Thymus (tissue), 11 donors: ENCODE measurements at regions not wholly inside any gene's neighbourhood (a gene's known extent, or its start where the extent isn't known, plus 50 kb on each side); places are given as distances from the start of the nearest gene placed in this dataset.

Experiments used
- DNase-seq, 9 donors: peaks; one replicate each; pipeline ENCODE4 v3.0.0-alpha.2; 2013; ENCODE audit warnings: low spot score in 9 of 9, low read depth in 6 of 9, missing footprints in 1 of 9
- H3K27ac ChIP-seq, 2 donors: one replicate each; pipeline ENCODE4 v1.5.1; 2013; ENCODE audit warnings: control low read depth in 1 of 2, low read depth in 1 of 2, low read length in 1 of 2, mild to moderate bottlenecking in 1 of 2, moderate library complexity in 1 of 2
- H3K27me3 ChIP-seq, 2 donors: one replicate each; pipeline ENCODE4 v1.5.1; 2013; ENCODE audit warnings: low read length in 1 of 2; ENCODE audit not compliant: control insufficient read depth in 2 of 2, insufficient read depth in 1 of 2
- H3K36me3 ChIP-seq, 2 donors: one replicate each; pipeline ENCODE4 v1.5.1; 2013; ENCODE audit warnings: low read length in 1 of 2, mild to moderate bottlenecking in 1 of 2, moderate library complexity in 1 of 2; ENCODE audit not compliant: control insufficient read depth in 2 of 2, insufficient read depth in 2 of 2
- H3K4me1 ChIP-seq, 2 donors: one replicate each; pipeline ENCODE4 v1.5.1; 2013; ENCODE audit warnings: low read length in 2 of 2; ENCODE audit not compliant: control insufficient read depth in 2 of 2, insufficient read depth in 2 of 2
- H3K4me3 ChIP-seq, 2 donors: one replicate each; pipeline ENCODE4 v1.5.1; 2013; ENCODE audit warnings: low read length in 2 of 2, control low read depth in 1 of 2, mild to moderate bottlenecking in 1 of 2
- H3K9me3 ChIP-seq, 2 donors: one replicate each; pipeline ENCODE4 v1.5.1; 2013; ENCODE audit warnings: low read length in 1 of 2, mild to moderate bottlenecking in 1 of 2; ENCODE audit not compliant: control insufficient read depth in 2 of 2, insufficient read depth in 1 of 2
- WGBS: extraction: QIAGEN DNeasy Blood & Tissue Kit; methylation state at CpG from one replicate; pipeline ENCODE4 v1.1.7; 2013; 5-methylcytosine and 5-hydroxymethylcytosine counted together
- donor health status: healthy.

DNA sequence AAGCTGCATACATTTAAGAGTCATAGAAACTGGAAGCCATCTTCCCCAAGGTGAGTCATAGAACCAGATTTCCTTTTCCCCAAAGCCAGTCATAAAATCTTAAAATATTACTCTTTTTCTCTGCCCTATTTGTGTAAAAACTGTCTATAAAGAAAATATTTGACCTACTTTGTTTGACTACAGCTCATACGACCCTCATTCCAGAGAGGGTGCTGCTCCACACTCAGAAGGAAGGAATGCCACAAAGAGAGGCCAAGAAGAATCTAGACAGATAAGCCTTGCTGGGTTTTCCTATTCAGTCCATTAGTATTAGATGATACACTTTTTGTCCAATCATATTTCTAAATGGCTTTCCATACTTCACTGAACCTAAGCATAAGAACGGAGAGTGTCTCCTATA is 671.6 kb upstream of the SGO1 start:
- Histone ChIP-seq H3K4me1 (no peaks in the 10 kb centered on the region), H3K27me3 (no peaks in the 10 kb centered on the region), H3K9me3 (peaks cover 0 to 7% of the 10 kb centered on the region in 2 donors), H3K36me3 (no peaks in the 10 kb centered on the region), H3K4me3 (no peak overlapping the region), H3K27ac (no peak overlapping the region)
- DNase-seq: no peak
- WGBS: 92% methylated on average over 2 of the region's 2 CpGs

- DNase-seq: no peak
- no peak overlapping the region for H3K4me3 ChIP-seq
Observed at GRCh38 chr3:20853890-20854289, 667.9 kb upstream of the SGO1 start.

GRCh38 chr3:20852712-20853111 is 666.7 kb upstream of the SGO1 start:
- H3K4me1 ChIP-seq: no peaks in the 10 kb centered on the region
- H3K9me3 ChIP-seq: peaks cover 0 to 7% of the 10 kb centered on the region in 2 donors
- no peak overlapping the region for H3K27ac ChIP-seq
- no peak overlapping the region for H3K4me3 ChIP-seq
- no peaks in the 10 kb centered on the region for H3K36me3 ChIP-seq
- WGBS: 94% methylated on average over 2 of the region's 2 CpGs
- no peaks in the 10 kb centered on the region for H3K27me3 ChIP-seq
- DNase-seq: no peak

More at GRCh38 chr3:20853890-20854289, 667.9 kb upstream of the SGO1 start:
- no peaks in the 10 kb centered on the region for H3K36me3 ChIP-seq
- H3K27me3 ChIP-seq: no peaks in the 10 kb centered on the region
- peaks cover 0 to 7% of the 10 kb centered on the region in 2 donors for H3K9me3 ChIP-seq
- no peak overlapping the region for H3K27ac ChIP-seq
- 84% methylated on average over 1 of the region's 1 CpG for WGBS
- H3K4me1 ChIP-seq: no peaks in the 10 kb centered on the region

DNA sequence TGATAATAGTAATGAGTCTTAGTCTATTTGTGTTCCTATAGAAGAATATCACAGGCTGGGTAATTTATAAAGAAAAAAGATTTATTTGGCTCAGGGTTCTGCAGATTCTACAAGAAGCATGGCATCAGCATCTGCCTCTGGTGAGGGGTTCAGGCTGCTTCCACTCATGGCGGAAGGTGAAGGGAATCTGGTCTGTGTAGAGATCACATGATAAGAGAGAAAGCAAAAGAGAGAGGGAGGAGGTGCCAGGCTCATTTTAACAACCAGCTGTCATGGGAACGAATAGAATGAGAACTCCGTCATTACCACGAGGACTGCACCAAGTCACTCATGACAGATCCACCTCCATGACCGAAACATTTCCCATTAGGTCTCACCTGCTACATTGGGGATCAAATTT is 664.0 kb upstream of the SGO1 start:
- Histone ChIP-seq H3K4me1 (no peaks in the 10 kb centered on the region), H3K4me3 (no peak overlapping the region), H3K27ac (no peak overlapping the region), H3K36me3 (no peaks in the 10 kb centered on the region), H3K27me3 (no peaks in the 10 kb centered on the region), H3K9me3 (no peaks in the 10 kb centered on the region)
- 91% methylated on average over 5 of the region's 5 CpGs for WGBS
- DNase-seq: no peak

DNA sequence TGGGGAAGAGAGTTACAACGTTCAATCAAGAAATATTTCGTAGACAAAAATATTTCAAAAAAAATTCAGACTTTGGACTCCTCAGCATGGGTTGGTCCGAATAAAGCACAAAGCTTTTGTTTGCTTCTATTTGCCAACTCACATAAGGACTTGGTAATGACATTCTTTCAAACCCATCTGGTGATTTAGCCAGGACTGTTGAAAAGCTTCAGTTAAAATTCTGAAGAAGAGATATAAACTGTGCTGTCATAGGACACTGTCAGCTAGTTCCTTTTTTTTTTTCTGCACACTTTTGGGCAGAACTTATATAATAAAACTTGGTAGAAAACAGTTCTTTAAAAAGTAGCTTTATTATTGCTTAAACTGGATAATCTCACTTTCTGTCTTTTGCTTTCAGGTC is 660.8 kb upstream of the SGO1 start:
- WGBS: 95% methylated on average over 3 of the region's 3 CpGs
- DNase-seq: no peak

DNA sequence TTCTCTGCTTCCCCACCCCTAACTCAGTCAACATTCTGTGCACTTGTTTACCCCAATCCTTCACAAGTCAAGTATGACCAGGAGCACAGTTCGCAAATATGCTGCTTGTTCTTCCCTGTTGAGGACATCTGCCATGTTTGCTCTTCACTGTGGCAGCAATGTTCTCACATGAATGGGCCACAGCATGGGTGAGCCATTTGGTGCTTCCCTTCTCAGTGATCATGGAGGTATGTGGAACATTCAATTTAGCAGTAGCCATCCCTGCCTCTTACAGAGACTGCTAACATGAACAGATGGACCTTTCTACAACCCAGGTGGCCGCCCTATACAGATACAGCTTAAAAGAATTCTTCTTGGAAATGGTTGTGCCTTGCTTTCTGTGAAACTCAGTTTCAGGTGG is 660.1 kb upstream of the SGO1 start:
- no peaks in the 10 kb centered on the region for H3K27me3 ChIP-seq
- H3K27ac ChIP-seq: no peak overlapping the region
- 94% methylated on average over 2 of the region's 2 CpGs for WGBS
- H3K9me3 ChIP-seq: no peaks in the 10 kb centered on the region
- H3K36me3 ChIP-seq: no peaks in the 10 kb centered on the region
- no peak overlapping the region for H3K4me3 ChIP-seq
- no peak for DNase-seq
- no peaks in the 10 kb centered on the region for H3K4me1 ChIP-seq

More for the DNA sequence above, 660.8 kb upstream of the SGO1 start:
- Histone ChIP-seq H3K27me3 (no peaks in the 10 kb centered on the region), H3K9me3 (no peaks in the 10 kb centered on the region), H3K4me3 (no peak overlapping the region), H3K36me3 (no peaks in the 10 kb centered on the region), H3K27ac (no peak overlapping the region), H3K4me1 (no peaks in the 10 kb centered on the region)

GRCh38 chr3:20844851-20845250 is 658.8 kb upstream of the SGO1 start:
- H3K4me3 ChIP-seq: no peak overlapping the region
- 83% methylated on average over 5 of the region's 5 CpGs for WGBS
- no peak overlapping the region for H3K27ac ChIP-seq
- H3K4me1 ChIP-seq: no peaks in the 10 kb centered on the region
- no peaks in the 10 kb centered on the region for H3K27me3 ChIP-seq
- DNase-seq: no peak
- no peaks in the 10 kb centered on the region for H3K36me3 ChIP-seq
- H3K9me3 ChIP-seq: no peaks in the 10 kb centered on the region

DNA sequence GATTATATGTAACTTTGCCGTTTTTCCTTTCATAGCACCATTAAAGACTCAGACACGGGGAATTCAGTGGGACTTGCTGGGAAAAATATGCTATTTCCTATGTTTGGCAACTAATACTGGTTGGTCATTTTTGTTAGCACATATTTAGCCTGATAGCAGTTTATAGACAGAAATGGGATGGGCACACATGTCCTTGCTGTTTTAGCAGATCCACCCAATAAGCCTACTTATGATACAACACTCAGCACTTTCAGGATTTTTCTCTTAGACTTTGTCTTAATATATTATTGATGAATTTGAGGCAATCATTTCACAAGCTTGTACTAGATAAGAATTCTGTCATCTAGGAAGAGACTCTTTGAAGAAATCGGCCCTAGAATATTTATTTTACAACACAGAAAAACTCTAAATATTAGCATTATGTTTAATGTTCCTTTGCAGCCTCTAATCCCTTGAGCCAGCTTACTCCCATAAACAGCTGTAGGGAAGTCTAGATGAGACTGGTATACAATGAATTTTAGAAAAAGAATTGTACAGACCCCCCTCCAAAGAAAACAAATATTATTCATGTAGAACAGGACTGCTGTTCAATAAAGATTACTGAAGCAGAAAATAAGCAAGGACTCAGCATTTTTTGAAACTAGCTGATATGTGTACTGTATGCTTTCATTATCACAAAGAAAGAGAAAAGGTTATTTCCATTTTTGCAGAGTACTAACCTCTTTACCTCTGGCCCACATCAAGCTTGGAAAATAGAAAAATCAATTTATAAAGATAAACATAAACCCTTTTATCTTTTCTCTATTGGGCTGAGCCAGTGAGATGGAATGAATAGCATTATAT is 656.8 kb upstream of the SGO1 start:
- no peak for DNase-seq
- Histone ChIP-seq H3K27me3 (no peaks in the 10 kb centered on the region), H3K36me3 (no peaks in the 10 kb centered on the region), H3K27ac (no peak overlapping the region), H3K4me1 (no peaks in the 10 kb centered on the region), H3K4me3 (no peak overlapping the region), H3K9me3 (peaks cover 0 to 1% of the 10 kb centered on the region in 2 donors)
- WGBS: 89% methylated on average over 3 of the region's 3 CpGs

DNA sequence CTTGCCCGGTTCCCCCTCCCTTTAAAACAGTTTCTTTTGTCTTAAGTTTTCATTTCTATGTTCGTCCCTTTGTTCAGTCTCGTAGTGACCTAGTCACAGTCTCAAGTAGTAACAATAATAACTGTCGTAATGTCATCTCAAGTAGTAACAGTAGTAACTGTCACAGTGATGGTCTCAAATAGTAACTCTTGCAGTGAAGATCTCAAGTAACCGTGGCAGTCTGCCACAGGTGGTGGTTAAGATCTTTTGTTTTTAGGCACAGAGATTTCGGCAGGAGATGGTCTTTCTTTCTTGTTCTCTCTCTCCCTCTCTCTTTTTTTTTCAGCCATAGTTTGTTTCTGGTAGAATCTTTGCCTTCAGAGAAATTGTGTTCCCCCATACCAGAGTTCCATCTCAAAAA is 656.0 kb upstream of the SGO1 start:
- 87% methylated on average over 6 of the region's 6 CpGs for WGBS
- Histone ChIP-seq H3K4me1 (no peaks in the 10 kb centered on the region), H3K4me3 (no peak overlapping the region), H3K27ac (no peak overlapping the region), H3K36me3 (no peaks in the 10 kb centered on the region), H3K9me3 (peaks cover 0 to 1% of the 10 kb centered on the region in 2 donors), H3K27me3 (no peaks in the 10 kb centered on the region)
- no peak for DNase-seq
